ENCODE measurements at regions not wholly inside any gene's neighbourhood (a gene's known extent, or its start where the extent isn't known, plus 50 kb on each side); places are given as distances from the start of the nearest gene placed in this dataset.

GRCh38 chr7:11313801-11314200, 340.1 kb downstream of the PHF14 start:
- Mint-ChIP-seq H3K36me3 (ENCODE audit: low read depth) (no peaks in the 10 kb centered on the region), H3K4me1 (no peaks in the 10 kb centered on the region), H3K4me3 (no peak overlapping the region), H3K27me3 (no peaks in the 10 kb centered on the region), H3K27ac (no peak overlapping the region), H3K9me3 (no peaks in the 10 kb centered on the region)
- TF ChIP-seq CTCF (IDR thresholded peaks at IDR 0.05) = no peak
- ATAC-seq (ENCODE audit: low read depth) (no peak), DNase-seq (no peak)
- intact Hi-C loops (cut with micrococcal nuclease) = no loop called here
- ChIA-PET POLR2A (no interaction called here), CTCF (no interaction called here)

GRCh38 chr7:11315666-11316258, 342.1 kb downstream of the PHF14 start:
- TF ChIP-seq CTCF (IDR thresholded peaks at IDR 0.05) = no peak
- Mint-ChIP-seq H3K27ac (no peak overlapping the region), H3K4me1 (no peaks in the 10 kb centered on the region), H3K36me3 (ENCODE audit: low read depth) (no peaks in the 10 kb centered on the region), H3K4me3 (no peak overlapping the region), H3K9me3 (no peaks in the 10 kb centered on the region), H3K27me3 (no peaks in the 10 kb centered on the region)
- ATAC-seq (ENCODE audit: low read depth) = no peak
- ChIA-PET POLR2A (no interaction called here), CTCF (no interaction called here)
- intact Hi-C loops (cut with micrococcal nuclease) = no loop called here
- no peak for DNase-seq

GRCh38 chr7:11317766-11318165, 344.1 kb downstream of the PHF14 start:
- Mint-ChIP-seq H3K36me3 (ENCODE audit: low read depth) (no peaks in the 10 kb centered on the region), H3K27me3 (no peaks in the 10 kb centered on the region), H3K4me1 (no peaks in the 10 kb centered on the region), H3K9me3 (no peaks in the 10 kb centered on the region), H3K27ac (no peak overlapping the region), H3K4me3 (no peak overlapping the region)
- CTCF ChIA-PET = no interaction called here
- POLR2A ChIA-PET = no interaction called here
- DNase-seq (no peak), ATAC-seq (ENCODE audit: low read depth) (no peak)
- intact Hi-C loops (cut with micrococcal nuclease) = no loop called here
- TF ChIP-seq CTCF (IDR thresholded peaks at IDR 0.05) = no peak

- DNase-seq (no peak), ATAC-seq (ENCODE audit: low read depth) (no peak)
- Mint-ChIP-seq H3K27me3 (no peaks in the 10 kb centered on the region), H3K9me3 (no peaks in the 10 kb centered on the region), H3K4me3 (no peak overlapping the region), H3K27ac (no peak overlapping the region), H3K4me1 (no peaks in the 10 kb centered on the region), H3K36me3 (ENCODE audit: low read depth) (no peaks in the 10 kb centered on the region)
- intact Hi-C loops (cut with micrococcal nuclease) = no loop called here
- ChIA-PET CTCF (no interaction called here), POLR2A (interaction anchor here (0.6 kb wide), 1 partner anchor 153 kb away, joined by 3 read pairs; no protein-coding TSS in a partner anchor)
- no peak for TF ChIP-seq CTCF (IDR thresholded peaks at IDR 0.05)
These were observed 346.0 kb downstream of the PHF14 start for GRCh38 chr7:11319491-11320274.

Data from activated B cell treated with CpG ODN at 0.5 μM for 24 hours (primary cell).